HUDEP-2 (cell line): ENCODE measurements at regions not wholly inside any gene's neighbourhood (a gene's known extent, or its start where the extent isn't known, plus 50 kb on each side); places are given as distances from the start of the nearest gene placed in this dataset.

Source experiments
- DNase-seq, 76 experiments: peaks; one replicate each; lab custom pipeline; 2025; ENCODE audit not compliant: unreplicated experiment in 76 of 76; lab: John Stamatoyannopoulos, UW

DNA sequence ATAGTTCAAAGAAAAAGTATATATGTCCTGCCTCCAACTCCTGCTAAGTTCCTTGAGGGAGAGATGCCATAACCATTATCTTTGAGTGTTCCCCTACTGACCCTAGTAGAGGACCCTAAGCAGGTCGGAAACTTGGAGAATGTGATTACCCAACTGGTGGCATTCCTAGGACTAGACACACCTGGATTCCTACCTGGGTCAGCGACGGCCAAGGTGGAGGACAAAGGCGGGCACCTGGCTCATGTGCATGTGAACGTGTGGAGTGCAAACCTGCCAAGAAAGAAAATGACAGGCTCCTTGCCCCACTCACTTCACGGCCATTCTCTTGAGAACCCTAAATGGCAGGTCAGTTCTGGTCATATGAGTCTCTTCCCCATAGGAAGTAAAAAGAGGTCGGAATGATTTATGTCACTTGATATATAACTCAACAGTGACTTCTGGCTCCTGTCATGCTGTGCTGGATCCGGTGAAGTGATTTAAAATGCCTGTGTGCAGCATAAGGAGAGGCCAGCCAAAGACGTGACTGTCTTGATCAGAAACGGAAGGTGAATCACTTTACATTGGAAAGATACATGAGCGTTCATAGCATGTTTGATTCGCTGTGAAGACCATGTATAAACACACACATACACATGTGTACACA lies 371.6 kb downstream of the EIPR1 start:
- no peak for DNase-seq

DNA sequence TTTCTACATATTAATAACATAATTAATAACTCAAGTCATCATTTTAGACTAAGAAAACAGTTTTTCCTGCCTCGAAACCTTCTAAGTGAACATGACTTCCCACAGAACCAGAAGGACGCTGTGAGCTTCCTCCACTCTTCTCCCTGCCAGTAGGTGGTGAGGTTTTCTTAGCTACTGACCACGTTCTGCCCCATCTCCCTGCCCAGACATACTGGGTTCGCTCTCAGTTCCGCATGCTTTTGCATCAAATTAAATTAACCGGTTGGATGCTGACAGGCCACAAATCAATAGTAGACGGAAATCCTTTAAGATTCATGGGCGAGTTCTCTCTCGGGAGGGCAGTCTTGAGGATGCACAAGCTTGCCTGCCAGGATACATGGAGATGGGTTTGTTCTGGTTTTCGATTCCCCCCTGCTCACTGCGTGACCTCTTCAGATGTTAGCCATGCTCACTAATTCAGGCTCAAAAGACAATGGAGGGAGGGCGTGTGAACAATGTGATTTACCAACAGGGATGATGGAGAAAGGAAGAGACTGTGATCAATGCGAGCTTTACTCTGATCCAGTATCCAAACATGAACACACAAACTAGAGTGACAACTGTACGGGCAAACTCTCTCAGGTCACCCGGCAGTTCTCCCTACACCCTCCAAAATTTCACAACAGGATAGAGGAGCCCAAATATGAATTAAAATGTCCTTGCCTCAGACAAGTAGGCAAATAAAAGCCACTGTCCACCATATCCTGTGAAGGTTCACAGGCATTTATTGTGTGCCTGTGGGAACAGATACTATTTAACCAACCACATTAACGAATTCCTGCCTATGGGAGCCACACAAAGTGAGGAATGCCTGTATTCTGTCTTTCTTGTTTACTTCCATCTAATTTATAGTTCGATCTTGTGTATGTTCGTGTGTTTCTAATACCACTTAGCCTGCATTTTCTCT lies 375.7 kb downstream of the EIPR1 start:
- peak in 2 of 76 experiments; percentile 3 for DNase-seq

DNA sequence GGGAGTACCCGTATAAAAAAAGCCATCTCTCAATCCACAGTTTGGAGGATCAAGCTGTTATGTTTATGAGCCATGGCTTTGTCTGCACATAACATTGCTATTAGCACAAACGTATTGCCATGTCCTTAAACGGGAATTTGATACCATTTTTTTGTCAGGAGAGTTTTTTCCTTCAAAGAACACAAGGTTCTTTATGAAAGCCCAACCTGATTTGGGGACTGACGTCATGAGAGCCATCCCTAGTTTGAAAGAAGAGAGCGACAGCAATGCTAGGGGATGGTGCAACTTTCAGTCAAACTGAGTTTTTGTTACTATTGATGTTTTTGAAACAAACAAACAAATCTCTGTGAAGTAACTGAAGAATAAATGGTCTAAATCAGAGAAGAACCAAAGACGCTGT lies 376.6 kb downstream of the EIPR1 start:
- no peak for DNase-seq

DNA sequence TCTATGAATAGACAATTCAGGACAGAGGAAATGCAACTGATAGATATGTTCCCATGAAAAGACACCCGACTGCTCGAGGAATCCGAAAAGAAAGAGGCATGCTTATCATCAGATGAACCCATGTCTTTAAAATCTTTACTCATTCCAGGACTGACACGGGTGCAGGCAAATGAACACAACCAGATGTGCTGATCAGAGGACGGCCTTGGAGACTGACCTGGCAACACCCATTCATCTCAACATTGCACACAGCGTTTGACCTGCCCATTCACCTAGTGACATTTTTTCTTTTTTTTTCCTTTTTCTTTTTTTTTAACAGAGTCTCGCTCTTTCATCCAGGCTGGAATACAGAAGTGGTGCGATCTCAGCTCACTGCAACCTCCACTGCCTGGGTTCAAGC lies 377.5 kb downstream of the EIPR1 start:
- no peak for DNase-seq

DNA sequence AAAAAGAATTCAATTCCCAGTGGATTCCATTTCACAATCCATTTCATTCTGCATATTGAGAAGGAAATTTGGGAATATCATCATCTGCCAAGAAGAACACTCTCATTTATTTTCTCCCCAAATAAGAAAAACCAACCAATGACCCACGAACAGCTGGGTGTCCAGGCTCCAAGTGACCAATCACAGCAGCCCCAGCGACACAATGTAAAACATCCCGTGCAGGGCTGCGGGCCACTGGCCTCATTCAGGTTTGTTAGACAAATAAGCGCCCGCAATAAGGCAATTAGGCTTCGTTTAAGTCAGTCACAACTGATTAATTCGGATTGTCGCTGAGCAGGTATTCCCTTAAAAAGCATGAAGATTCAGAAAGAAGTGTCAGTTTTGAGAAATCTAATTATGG lies 378.6 kb downstream of the EIPR1 start:
- DNase-seq, result no peak

DNA sequence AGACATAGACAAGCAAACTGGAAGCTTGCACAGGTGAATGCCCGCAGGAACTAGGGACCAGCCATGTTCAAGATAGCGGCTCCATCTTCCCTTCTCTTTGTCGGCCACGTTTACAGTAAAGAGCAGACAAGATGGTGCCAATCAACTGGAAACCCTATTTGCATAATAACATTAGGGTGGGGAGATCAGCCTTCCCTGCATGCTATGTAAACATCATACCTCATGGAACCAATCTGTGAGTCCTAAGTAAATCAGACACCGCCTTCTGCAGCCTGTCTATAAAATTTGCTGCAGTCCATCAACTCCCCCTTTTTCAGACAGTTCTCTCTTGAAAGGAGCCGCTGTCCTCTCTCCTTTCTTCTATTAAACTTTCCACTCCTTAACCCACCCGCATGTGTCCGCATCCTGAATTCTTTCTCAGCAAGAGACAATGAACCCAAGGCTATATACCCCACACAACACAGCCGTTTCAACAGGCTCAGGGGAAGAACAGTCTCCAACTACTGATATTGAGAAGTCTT lies 384.4 kb downstream of the EIPR1 start:
- no peak for DNase-seq

DNA sequence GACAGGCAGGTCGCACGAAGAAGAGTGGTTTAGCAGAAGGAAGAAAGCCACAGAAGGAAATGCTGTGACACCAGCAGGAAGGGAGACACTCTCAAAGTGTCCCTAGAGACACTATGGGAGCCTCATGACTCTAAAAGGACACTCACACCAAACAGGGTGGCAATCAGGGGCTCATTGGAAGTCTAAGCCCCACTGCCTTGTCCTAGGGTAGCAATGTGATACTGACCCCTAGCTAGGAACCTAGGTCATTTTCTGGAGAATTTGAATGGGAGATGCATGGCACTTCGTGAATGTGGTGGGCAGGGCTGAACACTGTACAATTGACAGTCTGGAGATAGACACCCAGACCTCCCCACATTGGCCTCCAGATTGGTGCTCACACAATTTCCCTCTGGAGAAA lies 385.0 kb downstream of the EIPR1 start:
- DNase-seq, result no peak

DNA sequence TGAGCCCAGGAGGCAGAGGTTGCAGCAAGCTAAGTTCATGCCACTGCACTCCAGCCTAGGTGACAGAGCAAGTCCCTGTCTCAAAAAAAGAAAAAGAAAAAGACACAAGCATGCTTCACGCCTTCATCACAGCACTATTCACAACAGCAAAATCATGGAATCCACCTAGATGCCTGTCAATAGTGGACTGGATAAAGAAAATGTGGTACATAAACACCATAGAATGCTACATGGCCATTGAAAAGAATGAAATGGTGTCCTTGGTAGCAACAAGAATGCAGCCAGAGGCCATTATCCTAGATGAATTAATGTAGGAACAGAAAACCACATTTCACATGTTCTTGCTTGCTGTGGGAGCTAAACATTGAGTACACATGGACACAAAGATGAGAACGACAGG lies 392.6 kb downstream of the EIPR1 start:
- DNase-seq, result no peak

DNA sequence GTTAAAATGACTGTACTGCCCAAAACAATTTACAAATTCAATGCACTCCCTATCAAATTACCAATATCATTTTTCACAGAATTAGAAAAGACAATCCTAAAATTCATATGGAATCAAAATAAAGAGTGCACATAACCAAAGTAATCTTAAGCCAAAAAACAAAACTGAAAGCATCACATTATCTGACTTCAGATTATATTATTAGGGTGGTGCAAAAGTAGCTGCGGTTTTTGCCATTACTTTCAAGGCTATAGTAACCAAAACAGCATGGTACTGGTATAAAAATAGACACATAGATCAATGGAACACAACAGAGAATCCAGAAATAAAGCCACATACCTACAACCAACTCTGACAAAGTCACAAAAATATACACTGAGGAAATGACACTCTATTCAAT lies 396.6 kb downstream of the EIPR1 start:
- no peak for DNase-seq

DNA sequence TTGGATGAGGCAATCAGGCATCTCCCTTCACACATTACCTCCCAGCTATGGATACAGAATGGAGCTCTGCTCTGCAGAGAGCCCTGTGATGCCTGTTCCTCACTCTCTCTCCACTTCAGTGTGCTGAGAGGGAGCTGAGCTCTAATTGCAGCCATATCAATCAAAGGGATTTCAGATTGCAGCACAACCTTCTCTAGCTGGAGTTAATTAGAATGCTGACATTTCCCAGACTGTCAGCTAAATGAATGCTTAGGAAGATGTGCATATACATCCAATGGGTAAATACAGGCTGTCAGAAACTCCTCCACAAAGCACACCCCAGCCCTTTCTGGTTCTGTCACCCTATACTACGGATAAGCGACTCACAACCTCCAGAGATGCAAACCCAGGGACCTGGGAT lies 402.6 kb downstream of the EIPR1 start:
- no peak for DNase-seq

DNA sequence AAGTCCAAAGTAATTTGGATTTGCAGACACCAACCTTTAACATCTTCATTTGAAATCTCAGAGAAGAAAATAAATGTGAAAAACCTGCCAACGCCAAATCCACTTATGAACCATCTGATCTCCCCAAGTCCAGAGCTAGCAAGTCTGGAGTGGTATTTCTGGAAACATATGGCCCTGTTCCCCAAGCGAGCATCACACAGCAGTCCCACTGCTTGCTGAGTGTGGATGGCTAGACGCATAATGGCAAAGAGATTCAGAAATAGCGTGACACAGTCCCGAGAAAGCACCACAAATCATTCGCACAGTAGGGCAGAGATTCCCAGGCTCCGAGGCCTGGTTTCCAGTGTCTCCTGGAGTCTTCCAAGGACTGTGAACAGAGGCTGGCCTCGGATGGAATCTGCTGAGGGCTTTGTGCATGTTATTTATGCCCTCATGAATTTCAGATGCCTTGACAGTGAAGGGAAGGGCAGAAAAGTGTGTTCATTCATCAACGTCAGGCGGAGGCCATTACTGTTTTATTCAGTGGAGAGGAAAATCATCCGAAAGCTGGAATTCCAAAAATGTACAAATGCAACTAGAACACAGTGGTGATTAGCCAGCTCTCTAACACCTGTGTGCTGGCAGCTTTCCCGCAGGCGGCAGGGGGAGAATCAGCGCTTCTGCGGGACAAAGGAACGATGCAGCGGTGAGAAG lies 417.0 kb downstream of the EIPR1 start:
- no peak for DNase-seq

DNA sequence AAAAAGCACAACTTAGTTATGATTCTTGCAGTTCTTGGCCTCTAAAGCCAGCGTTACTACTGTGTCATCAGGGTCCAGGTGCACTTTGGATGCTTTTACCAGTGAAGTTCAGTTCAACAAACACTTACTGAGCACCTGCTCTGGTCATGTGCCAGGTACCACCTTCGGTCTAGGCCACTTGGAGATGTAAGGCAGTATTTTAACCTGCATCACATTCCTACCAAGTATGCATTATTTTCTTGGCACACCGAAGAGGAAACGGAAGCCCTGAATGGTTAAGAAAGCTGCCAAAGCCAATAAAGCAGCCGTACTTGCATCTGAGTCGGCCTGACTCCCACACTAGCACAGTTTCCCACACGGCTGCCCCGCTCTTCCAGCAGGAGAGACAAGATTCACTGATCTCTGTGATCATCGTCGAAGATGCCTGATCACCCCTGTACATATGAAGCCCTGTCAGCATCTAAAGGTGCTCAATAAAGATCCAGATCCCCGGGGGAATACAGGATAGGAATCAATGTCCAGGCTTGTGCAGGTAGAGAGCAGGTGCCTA lies 427.1 kb downstream of the EIPR1 start:
- no peak for DNase-seq

DNA sequence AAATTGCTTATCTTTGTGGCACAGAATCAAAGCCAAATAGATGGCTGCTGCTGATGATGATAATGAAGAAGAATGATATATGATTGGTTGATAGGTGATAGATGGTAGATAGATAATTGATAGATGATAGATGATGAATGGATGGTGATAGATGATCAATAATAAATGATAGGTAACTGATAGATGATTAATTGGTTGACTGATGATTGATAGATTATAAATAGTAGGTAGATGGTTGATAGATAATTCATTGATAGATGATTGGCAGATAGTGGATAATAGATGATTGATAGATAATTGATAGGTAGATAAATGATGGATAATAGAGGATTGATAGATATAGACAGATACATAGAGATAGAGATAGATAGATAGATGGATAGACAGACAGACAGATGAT lies 430.2 kb downstream of the EIPR1 start:
- no peak for DNase-seq

DNA sequence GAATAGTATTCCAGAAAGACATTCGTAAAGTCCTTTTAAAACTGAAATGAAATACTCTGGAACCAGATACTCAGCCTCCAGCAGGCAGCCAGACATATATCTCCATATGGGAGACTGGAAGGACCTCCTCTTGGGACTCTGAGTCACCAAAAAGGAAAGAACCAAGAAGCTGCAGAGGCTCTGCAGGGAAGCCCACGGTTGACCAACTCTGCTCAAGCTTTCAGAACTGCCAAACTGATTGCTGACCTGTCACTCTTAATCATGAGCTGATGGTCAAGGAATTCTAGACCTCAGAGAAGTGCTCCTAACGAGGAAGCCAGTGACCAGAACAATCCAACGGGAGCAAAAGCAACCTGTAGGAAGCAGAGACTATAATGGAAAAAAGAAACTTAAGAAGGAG lies 434.7 kb downstream of the EIPR1 start:
- DNase-seq, result no peak

DNA sequence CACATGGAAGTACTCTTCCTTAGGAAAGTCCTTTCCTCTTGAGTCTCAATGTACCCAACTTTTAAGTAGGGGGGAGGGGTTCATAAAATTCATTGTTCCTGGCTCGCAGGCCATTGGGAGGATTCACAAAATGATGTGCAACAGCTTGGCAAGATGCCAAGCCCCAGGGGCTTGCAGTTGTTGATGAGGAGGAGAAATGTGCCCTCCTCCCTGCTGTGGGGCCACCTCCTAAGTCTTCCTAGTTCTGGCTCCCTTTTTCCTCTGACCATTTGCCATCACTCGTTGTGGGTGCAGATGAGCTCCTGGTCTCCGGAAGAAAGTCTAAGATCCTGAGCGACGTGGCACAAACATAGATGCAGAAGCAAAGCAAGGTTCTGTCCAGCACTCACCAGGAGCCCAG lies 435.4 kb downstream of the EIPR1 start:
- DNase-seq, result no peak

DNA sequence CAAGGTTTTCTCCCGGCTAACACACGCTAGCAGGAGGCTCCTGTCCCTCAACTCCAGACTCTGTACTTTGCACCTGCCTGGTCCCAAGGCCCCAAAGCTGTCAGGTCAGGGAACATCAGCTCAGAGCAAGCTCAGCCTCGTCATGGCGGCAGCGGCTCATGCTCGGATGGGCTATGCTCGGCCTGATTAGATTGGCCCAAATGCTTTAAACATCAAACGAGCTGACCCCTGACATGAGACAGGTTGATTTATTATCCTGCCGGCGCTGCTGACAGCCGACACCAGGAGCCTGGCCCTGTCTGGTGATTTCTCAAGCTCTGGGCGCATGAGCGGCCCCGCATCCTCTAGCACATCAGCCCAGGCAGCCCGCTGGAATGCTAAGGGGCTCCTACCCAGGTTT lies 436.4 kb downstream of the EIPR1 start:
- DNase-seq, result no peak

DNA sequence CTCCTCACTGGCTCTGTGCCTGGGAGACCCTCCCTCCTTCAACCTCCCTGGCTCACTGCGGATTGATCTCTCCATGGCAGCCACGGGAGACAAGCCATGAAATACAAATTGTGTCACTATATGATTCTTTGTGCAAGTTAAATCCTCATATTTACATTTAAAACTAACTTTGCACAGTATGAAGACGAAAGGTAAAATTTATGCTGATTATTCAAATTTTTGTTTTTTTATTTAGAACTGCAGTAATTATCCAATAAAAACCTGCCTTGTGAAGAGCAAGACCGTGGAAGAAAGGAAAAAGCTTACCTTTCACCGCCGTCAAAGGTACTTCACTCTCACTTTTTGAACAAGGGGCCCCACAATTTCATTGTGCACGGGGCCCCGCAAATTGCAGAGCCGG lies 436.9 kb downstream of the EIPR1 start:
- no peak for DNase-seq

DNA sequence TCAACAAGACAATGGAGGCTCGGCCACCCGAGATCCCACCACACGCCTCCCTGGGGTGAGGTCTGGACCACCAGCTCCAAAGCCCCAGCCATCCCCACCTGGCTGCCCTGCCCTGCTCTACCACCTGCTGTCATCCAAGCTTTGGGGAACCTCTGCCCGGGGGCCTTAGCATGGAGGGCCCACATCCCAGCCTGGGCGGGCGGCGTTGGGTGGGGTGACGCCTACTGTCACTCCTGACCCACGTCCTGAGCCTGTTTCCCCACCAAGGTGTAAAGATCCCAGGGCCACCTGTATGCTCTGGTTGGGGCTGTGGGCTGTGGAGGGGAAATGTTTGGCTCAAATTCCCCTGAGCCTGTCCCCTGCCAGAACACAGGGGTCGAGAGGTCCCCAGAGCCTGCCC lies 437.6 kb downstream of the EIPR1 start:
- no peak for DNase-seq

DNA sequence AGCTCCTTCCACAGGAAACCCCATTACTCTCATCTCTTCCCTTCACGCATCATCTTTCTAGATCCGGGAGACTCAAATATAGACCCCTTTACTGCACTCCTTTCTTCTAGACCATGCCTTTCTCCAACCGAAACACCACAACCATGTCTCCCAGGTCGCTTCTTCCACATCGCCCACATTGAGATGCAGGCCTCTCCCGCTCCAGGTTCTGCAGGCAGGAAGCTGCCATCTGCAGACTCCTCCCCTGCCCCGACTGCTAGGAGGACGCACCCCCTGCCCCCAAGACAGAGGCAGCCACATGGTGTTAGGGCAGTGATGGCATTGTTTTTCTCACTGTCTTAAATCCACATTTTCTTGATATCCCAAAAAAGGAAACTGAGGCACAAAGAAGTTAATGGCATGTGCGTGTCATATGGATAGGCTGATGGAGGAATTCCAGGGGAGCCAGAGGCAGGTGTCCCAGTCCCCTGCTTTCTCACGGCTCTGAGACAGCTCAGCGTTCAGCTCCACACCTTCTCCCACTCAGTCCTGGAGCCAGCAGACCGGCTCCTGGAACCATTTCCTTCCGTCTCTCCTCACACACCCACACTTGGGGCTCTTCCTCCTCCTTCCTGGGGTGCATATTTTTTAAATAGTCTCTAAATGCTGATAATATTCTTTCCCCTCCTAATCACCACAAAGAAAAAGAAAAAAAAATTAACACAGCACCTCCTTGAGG lies 438.4 kb downstream of the EIPR1 start:
- no peak for DNase-seq

DNA sequence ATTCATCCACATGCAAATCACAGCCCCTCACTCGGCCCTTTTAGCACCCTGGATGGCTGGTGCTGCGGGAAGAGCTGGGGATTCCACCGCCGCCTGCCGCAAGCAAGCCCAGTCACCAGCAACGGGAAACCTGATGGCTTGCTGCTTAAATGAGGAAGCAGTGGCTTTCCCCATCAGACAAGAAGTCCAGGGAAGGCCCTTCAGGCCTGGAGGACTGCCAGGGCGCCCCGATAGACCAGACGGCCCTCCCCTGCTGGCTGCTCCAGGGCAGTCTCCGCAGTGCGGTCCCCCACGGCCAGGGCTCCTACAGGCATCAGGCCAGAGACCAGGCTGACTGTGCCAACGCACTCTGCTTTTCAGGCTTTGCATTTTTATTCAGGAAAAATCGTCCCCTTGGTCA lies 439.1 kb downstream of the EIPR1 start:
- DNase-seq, result no peak
